22Rv1 (cell line): ENCODE measurements at regions not wholly inside any gene's neighbourhood (a gene's known extent, or its start where the extent isn't known, plus 50 kb on each side); places are given as distances from the start of the nearest gene placed in this dataset.

Source experiments
- CTCF ChIP-seq: fragments of 450-650 bp; IDR thresholded peaks from 2 replicates; pipeline ENCODE4 v1.5.1; 2017; ENCODE audit warnings: mild to moderate bottlenecking
- ZFX ChIP-seq: fragments of 450-650 bp; IDR thresholded peaks from 2 replicates; pipeline ENCODE4 v1.6.1; 2017; ENCODE audit warnings: antibody characterized with exemption, borderline replicate concordance

GRCh38 chr10:10530313-10530712 is 487.4 kb upstream of the CELF2 start:
- TF ChIP-seq CTCF, result no peak
- no peak for TF ChIP-seq ZFX
